ENCODE measurements at regions not wholly inside any gene's neighbourhood (a gene's known extent, or its start where the extent isn't known, plus 50 kb on each side); places are given as distances from the start of the nearest gene placed in this dataset.

DNA sequence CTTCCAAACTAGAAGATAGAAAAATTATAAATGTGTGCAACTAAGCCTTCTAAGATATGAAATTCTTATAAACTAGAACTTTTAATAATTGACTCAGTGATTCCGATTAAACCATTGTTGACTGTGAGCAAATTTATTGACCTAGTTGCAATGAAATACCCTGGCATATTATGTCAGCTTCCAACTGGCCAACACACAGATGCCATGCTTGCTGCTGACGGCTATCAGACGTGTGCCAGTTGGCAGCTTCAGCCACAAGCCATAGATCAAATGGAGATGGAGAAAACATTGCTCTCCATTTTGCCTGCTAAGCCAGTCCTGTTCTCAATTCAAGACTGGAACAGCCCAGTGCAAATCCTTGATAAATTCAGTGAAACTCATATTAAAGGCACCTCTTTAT is 101.7 kb upstream of the HDGFL1 start:
- ATAC-seq, result peak in 1 of 4 donors; percentile 55

DNA sequence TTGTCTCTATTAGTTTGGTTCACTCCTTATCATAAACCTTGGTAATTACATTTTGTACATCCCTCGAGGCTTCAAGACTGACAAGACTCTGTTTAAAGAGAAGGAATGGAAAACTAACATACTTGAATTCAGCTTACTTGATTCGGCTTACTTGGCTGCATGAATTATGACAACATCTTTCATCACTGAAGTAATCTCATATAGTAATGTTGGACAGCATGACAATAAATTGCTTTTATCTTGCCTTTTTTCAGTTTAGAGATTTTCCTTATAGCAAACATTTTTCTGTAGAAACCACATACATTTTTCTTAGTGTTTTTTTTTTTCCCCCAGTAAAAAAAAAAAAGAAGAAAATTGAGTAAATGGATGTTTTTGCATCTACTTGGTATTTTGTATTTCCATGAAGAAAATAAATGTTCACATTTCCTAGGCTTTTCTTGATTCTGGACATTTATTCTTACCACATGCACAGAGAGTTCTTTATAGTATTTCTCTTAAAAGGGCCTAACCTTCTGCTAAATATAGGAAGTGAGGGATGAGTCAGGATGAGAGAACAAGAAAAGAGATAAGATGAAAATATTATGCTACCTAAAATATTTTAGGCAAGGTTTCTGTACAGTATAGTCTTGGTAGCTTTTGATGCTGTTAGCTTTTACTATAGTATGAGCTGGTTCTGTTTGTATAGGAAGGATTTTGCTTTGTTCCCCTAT is 101.0 kb upstream of the HDGFL1 start:
- DNase-seq (no peak), ATAC-seq (no peak)
- Histone ChIP-seq H3K9me3 (peaks cover 0 to 5% (median 0%) of the 10 kb centered on the region in 12 donors), H3K36me3 (no peaks in the 10 kb centered on the region), H3K27ac (peak overlapping the region in 1 of 12 donors; percentile 7), H3K4me1 (peaks cover 10 to 38% (median 22%) of the 10 kb centered on the region in 12 donors), H3K27me3 (no peaks in the 10 kb centered on the region), H3K4me3 (no peak overlapping the region)
- WGBS, 4 donors, result 44 to 56% (median 48%) methylated on average over 2 of the region's 2 CpGs
- intact Hi-C loops (cut with DNase I), result no loop called here
- no peak for TF ChIP-seq POLR2A (IDR thresholded peaks at IDR 0.05)
- TF ChIP-seq, protein P1, sequence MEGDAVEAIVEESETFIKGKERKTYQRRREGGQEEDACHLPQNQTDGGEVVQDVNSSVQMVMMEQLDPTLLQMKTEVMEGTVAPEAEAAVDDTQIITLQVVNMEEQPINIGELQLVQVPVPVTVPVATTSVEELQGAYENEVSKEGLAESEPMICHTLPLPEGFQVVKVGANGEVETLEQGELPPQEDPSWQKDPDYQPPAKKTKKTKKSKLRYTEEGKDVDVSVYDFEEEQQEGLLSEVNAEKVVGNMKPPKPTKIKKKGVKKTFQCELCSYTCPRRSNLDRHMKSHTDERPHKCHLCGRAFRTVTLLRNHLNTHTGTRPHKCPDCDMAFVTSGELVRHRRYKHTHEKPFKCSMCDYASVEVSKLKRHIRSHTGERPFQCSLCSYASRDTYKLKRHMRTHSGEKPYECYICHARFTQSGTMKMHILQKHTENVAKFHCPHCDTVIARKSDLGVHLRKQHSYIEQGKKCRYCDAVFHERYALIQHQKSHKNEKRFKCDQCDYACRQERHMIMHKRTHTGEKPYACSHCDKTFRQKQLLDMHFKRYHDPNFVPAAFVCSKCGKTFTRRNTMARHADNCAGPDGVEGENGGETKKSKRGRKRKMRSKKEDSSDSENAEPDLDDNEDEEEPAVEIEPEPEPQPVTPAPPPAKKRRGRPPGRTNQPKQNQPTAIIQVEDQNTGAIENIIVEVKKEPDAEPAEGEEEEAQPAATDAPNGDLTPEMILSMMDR (IDR thresholded peaks at IDR 0.05), result no peak

More for the DNA sequence above, 101.7 kb upstream of the HDGFL1 start:
- Histone ChIP-seq H3K4me3 (no peak overlapping the region), H3K27me3 (no peaks in the 10 kb centered on the region), H3K27ac (no peak overlapping the region), H3K9me3 (peaks cover 0 to 5% (median 0%) of the 10 kb centered on the region in 12 donors), H3K36me3 (no peaks in the 10 kb centered on the region), H3K4me1 (peaks cover 10 to 38% (median 22%) of the 10 kb centered on the region in 12 donors)
- 67 to 75% (median 69%) methylated on average over 3 of the region's 3 CpGs for WGBS, 4 donors
- intact Hi-C loops (cut with DNase I), result no loop called here
- no peak for DNase-seq
- no peak for TF ChIP-seq POLR2A (IDR thresholded peaks at IDR 0.05)
- TF ChIP-seq, protein P1 (IDR thresholded peaks at IDR 0.05), result no peak

DNA sequence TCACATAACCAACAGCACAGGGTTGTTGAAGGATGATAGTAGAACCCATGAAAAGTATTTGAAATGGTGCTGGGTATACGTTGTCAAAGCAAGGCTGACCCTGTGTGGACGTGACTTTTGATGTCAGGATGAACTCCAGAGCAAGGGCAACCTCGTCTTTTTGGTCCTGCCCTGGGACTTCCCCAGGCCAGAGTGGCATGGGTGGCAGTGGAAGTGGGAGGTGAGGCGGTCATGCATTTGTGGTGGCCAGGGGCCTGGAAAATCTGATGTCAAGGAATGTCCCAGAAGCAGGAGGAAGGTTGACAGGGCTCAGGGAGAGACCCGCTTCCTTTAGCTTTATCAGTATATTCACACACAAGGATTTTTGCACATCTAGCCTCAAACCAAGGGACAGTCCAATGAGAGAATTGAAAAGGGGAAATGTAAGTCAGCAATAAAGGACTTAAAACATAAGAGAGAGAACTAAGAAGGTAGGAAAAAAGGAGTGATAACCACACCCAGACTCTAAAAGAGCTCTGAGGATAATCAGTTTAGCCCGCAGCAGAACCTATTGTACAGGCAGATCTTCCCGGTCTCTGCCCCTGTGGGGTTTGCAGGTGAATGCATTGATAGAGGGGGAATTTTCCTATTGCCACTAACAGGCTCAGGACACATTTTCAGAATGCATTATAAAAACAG is 98.8 kb upstream of the HDGFL1 start:
- no peak overlapping the region for H3K4me3 ChIP-seq
- peaks cover 0 to 4% (median 0%) of the 10 kb centered on the region in 12 donors for H3K9me3 ChIP-seq
- intact Hi-C loops (cut with DNase I), result loop anchor here in 2 of 10 donors (10.0 kb wide), 2 partner anchors 194 to 326 kb away; no protein-coding TSS in a partner anchor
- 37 to 52% (median 47%) methylated on average over 7 of the region's 7 CpGs for WGBS, 4 donors
- peak overlapping the region; percentile 17 to 70 (median 36) for H3K27ac ChIP-seq
- H3K36me3 ChIP-seq, result no peaks in the 10 kb centered on the region
- TF ChIP-seq POLR2A (IDR thresholded peaks at IDR 0.05), result no peak
- TF ChIP-seq, protein P1 (IDR thresholded peaks at IDR 0.05), result no peak
- peaks cover 10 to 38% (median 22%) of the 10 kb centered on the region in 12 donors for H3K4me1 ChIP-seq
- ATAC-seq, result peak in 2 of 4 donors; percentile 23 to 63
- no peaks in the 10 kb centered on the region for H3K27me3 ChIP-seq
- no peak for DNase-seq

DNA sequence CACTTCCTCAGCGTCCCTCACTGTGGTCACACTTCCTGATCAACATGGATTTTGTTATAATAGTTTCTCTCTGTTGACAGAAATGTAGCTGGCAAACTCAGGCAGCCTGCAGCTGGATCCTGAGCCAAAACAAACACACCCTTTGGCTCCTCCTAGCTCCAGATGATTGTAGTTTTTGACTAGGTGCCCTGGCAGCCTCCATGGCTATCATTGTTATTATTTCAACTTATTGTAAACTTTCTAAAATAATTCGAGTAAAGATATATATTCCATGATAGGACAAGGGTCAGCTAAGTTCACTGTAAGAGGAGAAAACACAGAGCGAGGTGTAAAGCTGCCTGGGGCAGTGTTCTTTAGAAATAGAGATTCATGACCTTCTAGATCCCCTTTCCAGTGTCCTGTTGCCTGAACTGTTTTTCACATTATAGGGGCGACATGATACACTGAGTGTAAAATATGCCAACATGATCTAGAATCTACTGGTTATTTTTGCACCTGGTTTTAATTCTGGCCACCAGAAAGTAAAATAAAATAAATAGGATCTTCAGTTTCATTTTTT is 98.2 kb upstream of the HDGFL1 start:
- Histone ChIP-seq H3K27ac (peak overlapping the region in 11 of 12 donors; percentile 22 to 70 (median 40)), H3K4me3 (peak overlapping the region in 2 of 12 donors; percentile 2 to 4), H3K36me3 (no peaks in the 10 kb centered on the region), H3K4me1 (peaks cover 10 to 38% (median 22%) of the 10 kb centered on the region in 12 donors), H3K27me3 (no peaks in the 10 kb centered on the region), H3K9me3 (no peaks in the 10 kb centered on the region)
- peak; percentile 85 to 93 (median 87) for ATAC-seq
- TF ChIP-seq POLR2A (IDR thresholded peaks at IDR 0.05), result no peak
- TF ChIP-seq, protein P1 (IDR thresholded peaks at IDR 0.05), result peak in 8 of 12 donors; percentile 31 to 56 (median 40)
- peak in 4 of 5 donors; percentile 38 to 69 (median 63) for DNase-seq
- intact Hi-C loops (cut with DNase I), result loop anchor here in 2 of 10 donors (10.0 kb wide), 2 partner anchors 194 to 326 kb away; no protein-coding TSS in a partner anchor
- WGBS, 4 donors, result 4 to 16% (median 6%) methylated on average over 4 of the region's 4 CpGs
